ENCODE measurements at regions not wholly inside any gene's neighbourhood (a gene's known extent, or its start where the extent isn't known, plus 50 kb on each side); places are given as distances from the start of the nearest gene placed in this dataset.
A peak's percentile ranks its signal among the peaks of the same experiment; 100 is the strongest.

DNA sequence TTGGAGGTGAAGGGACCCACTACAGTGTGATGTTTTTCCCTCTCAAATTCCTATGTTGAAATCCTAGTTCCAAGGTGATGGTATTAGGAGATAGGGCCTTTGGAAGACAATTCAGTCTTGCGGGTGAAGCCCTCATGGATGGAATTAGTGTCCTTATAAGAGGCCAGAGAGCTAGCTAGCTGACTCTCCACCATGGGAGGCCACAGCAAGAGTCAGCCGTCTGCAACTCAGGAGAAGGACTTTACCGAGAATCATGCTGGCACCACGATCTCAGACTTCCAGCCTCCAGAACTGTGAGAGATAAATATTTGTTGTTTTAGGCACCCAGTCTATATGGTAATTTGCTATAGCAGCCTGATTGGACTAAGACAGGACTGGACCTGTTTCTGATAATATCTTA, 461.4 kb downstream of the TSN start:
- no peak for DNase-seq (ENCODE audit: low read depth)

- DNase-seq (ENCODE audit: low read depth): no peak
These were observed 463.1 kb downstream of the TSN start for GRCh38 chr2:122218596-122218995.

DNA sequence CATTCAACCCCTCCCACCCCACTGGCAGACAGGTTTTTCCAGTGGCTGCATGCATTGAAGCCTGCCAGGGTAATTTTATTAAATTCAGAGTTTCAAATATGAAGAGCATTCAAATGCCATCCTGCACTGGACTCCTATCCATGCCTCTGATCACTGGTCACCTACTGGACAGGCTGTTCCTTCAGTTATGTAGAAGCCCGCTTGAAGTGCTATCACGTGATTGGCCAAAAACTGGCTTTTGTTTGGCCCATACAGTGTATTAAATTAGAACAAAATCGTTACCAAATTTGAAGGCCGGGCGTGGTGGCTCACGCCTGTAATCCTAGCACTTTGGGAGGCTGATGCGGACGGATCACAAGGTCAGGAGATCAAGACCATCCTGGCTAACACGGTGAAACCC, 464.1 kb downstream of the TSN start:
- DNase-seq (ENCODE audit: low read depth): no peak

GRCh38 chr2:122221665-122222064, 466.2 kb downstream of the TSN start:
- DNase-seq (ENCODE audit: low read depth): no peak

GRCh38 chr2:122231296-122231695, 475.8 kb downstream of the TSN start:
- DNase-seq (ENCODE audit: low read depth): no peak

- no peak for DNase-seq (ENCODE audit: low read depth)
These were observed 477.9 kb downstream of the TSN start for GRCh38 chr2:122233372-122233771.

- peak; percentile 76 for DNase-seq (ENCODE audit: low read depth)
These were observed 480.9 kb downstream of the TSN start for GRCh38 chr2:122236152-122236874.

GRCh38 chr2:122236925-122237324, 481.5 kb downstream of the TSN start:
- DNase-seq (ENCODE audit: low read depth): no peak

- DNase-seq (ENCODE audit: low read depth): no peak
These were observed 482.0 kb downstream of the TSN start for GRCh38 chr2:122237450-122237849.

GRCh38 chr2:122238006-122238559, 482.6 kb downstream of the TSN start:
- DNase-seq (ENCODE audit: low read depth): no peak

- DNase-seq (ENCODE audit: low read depth): no peak
These were observed 484.0 kb downstream of the TSN start for GRCh38 chr2:122239440-122239839.

- DNase-seq (ENCODE audit: low read depth): no peak
These were observed 489.3 kb downstream of the TSN start for GRCh38 chr2:122244598-122245229.

DNA sequence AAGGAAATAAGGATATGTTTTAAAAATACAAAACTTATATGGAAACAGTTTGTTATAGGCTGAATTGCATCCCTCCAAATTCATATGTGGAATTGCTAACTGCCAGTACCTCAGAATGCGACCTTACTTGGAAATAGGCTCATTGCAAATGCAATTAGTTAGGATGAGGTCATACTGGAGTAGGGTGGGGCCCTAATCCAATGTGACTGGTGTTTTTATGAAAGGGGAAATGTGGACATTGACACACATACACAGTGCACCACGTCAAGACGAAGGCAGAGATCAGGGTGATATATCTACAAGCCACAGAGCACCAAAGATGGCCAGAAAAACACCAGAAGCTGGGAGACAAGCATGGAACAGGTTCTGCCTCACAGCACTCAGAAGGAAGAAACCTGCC, 494.2 kb downstream of the TSN start:
- no peak for DNase-seq (ENCODE audit: low read depth)

GRCh38 chr2:122251158-122251557, 495.7 kb downstream of the TSN start:
- no peak for DNase-seq (ENCODE audit: low read depth)

DNA sequence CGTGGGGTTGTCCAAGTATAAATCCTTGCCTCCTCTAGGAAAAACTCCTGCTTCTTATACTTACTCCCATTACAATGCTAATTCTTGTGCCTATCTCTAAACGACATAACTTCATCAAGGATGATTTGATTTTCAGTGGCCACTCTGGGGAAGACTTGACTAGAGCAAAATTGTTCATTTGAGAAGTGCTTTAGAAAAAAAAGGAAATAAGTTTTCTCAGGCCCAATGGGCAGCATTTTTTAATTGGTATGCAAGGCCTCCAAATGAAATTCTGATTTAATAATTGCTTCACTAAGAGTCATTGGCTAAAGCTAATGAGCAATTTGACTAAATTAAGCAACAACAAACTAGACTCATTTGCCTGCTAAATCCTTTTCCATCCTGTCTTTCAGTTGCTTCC, 496.1 kb downstream of the TSN start:
- no peak for DNase-seq (ENCODE audit: low read depth)

DNA sequence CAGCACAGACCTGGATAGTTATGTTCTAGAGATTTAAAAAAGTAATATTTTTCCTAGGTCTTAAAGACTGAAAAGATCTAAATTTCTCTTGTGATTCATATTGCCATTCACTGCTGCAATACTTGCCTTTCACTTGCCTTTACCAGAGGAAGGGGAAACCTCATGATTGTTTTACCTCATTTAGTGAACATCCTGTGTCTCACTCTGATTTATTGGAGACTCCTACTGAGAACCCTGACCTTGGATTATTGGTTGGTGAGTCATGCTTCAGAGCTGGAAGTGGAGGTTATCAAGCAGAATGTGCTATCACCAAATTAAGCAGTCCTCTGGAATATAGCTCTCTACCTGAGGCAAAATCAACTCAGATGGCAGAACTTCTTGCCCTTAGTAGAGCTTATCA, 500.5 kb downstream of the TSN start:
- DNase-seq (ENCODE audit: low read depth): peak; percentile 33

DNA sequence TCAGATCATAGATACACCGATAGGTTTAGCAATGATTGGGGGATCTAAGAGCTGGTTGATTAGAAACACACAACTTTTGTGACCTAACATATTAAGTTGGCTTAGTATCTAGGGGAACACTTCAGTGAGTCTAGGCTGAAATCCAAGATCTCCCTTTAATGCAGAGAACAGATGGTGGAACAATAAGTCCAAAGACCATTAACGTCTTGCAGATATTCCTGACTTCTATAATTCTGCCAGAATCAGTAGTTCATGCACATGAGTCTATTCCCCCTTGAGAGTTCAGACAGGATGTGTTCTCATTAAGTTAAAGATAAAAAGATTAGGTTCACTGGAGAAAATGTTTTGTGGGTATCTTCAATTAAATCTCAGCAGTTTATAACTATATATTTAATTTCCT, 506.5 kb downstream of the TSN start:
- no peak for DNase-seq (ENCODE audit: low read depth)

GRCh38 chr2:122263746-122264145, 508.3 kb downstream of the TSN start:
- DNase-seq (ENCODE audit: low read depth): no peak

DNA sequence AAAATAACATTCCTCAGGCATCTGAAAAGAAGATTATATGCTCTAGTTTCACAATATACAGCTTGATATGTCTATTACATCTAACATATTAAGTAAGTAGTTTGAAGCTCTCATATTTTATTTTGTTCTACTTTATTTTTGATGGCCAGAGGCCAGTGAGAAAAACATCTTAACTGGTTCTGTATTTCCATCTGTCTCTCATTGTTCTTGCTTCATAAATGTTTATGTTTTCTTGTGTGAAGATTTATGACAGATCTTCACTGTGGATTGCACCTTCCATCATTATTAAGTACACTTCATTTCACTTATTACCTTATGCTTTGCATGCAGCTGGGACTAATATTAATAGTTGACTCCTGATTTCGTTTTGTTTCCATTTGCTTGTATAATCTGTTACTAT, 511.2 kb downstream of the TSN start:
- no peak for DNase-seq (ENCODE audit: low read depth)

DNA sequence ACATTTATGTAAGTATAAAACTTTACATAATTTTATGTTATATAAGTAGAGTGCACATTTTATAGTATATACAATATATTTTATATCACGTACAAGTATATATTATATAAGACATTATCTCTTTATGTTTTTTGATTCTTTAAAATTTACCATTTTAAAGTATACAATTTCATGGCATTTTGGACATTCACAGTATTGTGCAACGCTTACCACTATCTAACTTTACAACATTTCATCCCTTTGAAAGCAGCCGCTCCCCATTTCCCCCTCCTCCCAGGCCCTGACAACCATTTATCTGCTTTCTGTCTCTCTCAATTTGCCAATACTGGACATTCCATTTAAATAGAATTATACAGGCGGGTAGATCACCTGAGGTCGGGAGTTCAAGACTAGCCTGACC, 512.5 kb downstream of the TSN start:
- no peak for DNase-seq (ENCODE audit: low read depth)

GRCh38 chr2:122273785-122274419, 518.5 kb downstream of the TSN start:
- no peak for DNase-seq (ENCODE audit: low read depth)

GRCh38 chr2:122277956-122278355, 522.5 kb downstream of the TSN start:
- no peak for DNase-seq (ENCODE audit: low read depth)

GRCh38 chr2:122300758-122301157, 545.3 kb downstream of the TSN start:
- no peak for DNase-seq (ENCODE audit: low read depth)

Measured in M059J (cell line).